Coronary artery (tissue), 2 donors: ENCODE measurements at regions not wholly inside any gene's neighbourhood (a gene's known extent, or its start where the extent isn't known, plus 50 kb on each side); places are given as distances from the start of the nearest gene placed in this dataset.

Experiments used
- DNase-seq: peaks from one replicate; pipeline ENCODE4 v3.0.0-alpha.2; 2017; ENCODE audit warnings: low spot score
- H3K27ac ChIP-seq, 2 donors: fragments of 200-600 bp; sonication (generic); one replicate each; pipeline ENCODE4 v1.5.1; 2016 to 2019
- H3K4me3 ChIP-seq: fragments of 200-600 bp; sonication (generic); 2 replicates; pipeline ENCODE4 v1.5.1; 2016; ENCODE audit warnings: mild to moderate bottlenecking, moderate library complexity
- TF ChIP-seq, protein P1 (sequence below): fragments of 200-600 bp; sonication (generic); IDR thresholded peaks from one replicate; pipeline ENCODE4 v1.5.1; 2019; ENCODE audit warnings: antibody characterized with exemption

GRCh38 chr9:99506747-99507348 is 284.8 kb downstream of the SEC61B start:
- TF ChIP-seq, protein P1, sequence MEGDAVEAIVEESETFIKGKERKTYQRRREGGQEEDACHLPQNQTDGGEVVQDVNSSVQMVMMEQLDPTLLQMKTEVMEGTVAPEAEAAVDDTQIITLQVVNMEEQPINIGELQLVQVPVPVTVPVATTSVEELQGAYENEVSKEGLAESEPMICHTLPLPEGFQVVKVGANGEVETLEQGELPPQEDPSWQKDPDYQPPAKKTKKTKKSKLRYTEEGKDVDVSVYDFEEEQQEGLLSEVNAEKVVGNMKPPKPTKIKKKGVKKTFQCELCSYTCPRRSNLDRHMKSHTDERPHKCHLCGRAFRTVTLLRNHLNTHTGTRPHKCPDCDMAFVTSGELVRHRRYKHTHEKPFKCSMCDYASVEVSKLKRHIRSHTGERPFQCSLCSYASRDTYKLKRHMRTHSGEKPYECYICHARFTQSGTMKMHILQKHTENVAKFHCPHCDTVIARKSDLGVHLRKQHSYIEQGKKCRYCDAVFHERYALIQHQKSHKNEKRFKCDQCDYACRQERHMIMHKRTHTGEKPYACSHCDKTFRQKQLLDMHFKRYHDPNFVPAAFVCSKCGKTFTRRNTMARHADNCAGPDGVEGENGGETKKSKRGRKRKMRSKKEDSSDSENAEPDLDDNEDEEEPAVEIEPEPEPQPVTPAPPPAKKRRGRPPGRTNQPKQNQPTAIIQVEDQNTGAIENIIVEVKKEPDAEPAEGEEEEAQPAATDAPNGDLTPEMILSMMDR: no peak
- H3K4me3 ChIP-seq: no peak overlapping the region

DNA sequence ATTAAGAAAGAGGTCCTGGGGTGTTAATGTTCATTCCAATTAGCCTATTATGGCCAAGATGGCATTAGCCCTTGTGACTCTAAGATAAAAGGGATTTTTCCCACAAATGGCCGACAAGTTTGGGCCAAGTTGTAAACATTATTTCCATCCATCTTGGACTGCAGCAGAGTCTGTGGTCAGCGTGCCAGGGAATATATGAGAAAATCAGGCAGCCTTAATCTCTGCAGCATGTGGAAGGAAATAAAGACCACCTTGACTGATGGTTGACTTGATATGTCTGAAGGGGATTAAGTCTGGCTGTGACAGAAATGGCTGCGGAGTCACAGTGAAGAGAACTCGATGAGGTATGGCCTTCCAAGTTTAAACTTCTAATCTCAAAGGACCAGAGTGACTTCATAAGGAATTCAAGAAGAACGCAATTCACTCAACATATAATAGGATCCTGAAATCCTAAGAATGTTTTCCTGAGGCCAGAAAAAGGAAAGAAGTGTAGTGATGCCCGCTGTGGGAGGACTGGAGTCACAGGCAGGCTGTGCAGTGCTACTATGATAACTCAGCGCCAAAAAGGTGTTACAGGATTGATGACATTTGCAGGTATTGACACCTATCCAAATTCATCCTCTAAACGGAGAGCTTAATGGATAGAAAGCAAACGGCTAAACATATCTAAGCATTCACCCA is 287.1 kb downstream of the SEC61B start:
- TF ChIP-seq, protein P1: no peak
- Histone ChIP-seq H3K4me3 (no peak overlapping the region), H3K27ac (no peak overlapping the region)
- no peak for DNase-seq

More at GRCh38 chr9:99506747-99507348, 284.8 kb downstream of the SEC61B start:
- H3K27ac ChIP-seq: no peak overlapping the region
- DNase-seq: no peak

DNA sequence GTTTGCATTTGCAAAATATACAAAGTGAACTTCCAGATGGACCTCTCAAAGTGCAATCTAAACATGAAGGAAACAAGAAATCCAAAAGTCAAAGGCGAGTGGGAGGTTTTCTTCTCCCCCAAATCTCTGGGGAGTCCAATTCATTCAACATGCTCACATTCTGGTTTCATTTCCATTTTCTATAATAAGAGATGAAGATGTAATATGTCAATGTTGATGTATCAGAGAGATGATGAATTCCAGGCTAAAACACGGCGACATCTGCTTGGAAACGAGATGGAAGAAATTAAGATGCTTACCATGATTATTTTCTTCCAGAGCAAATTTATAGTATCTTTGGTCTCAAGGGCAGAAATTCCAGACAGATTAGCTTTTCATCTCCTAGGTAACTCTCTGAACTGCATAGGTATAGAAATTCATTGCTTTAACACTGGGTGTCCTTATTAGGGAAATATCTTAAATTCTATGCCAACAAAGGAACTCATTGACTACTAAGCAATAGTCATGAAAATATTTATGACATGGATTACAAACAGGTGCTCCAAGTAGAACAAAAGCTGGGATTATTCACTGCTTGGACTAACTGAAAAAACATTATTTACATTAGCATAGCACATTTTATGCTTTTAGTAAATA is 287.9 kb downstream of the SEC61B start:
- no peak overlapping the region for H3K4me3 ChIP-seq
- TF ChIP-seq, protein P1: no peak
- no peak overlapping the region for H3K27ac ChIP-seq
- DNase-seq: no peak

GRCh38 chr9:99511723-99512122 is 289.6 kb downstream of the SEC61B start:
- Histone ChIP-seq H3K27ac (no peak overlapping the region), H3K4me3 (no peak overlapping the region)
- no peak for DNase-seq
- TF ChIP-seq, protein P1: no peak

GRCh38 chr9:99513441-99514112 is 291.5 kb downstream of the SEC61B start:
- no peak overlapping the region for H3K4me3 ChIP-seq
- TF ChIP-seq, protein P1: no peak
- no peak for DNase-seq
- no peak overlapping the region for H3K27ac ChIP-seq

- H3K27ac ChIP-seq: no peak overlapping the region
- no peak for DNase-seq
- TF ChIP-seq, protein P1: no peak
- no peak overlapping the region for H3K4me3 ChIP-seq
Observed at GRCh38 chr9:99515093-99515492, 293.0 kb downstream of the SEC61B start.
